K562 (cell line): ENCODE measurements at regions not wholly inside any gene's neighbourhood (a gene's known extent, or its start where the extent isn't known, plus 50 kb on each side); places are given as distances from the start of the nearest gene placed in this dataset.

Experiments
- ATAC-seq: fragments of 200-7000 bp; cut with Tn5 transposase; 3 replicates; pipeline ENCODE4 v1.9.1; 2020; ENCODE audit warnings: moderate library complexity
- BruUV-seq: library from RNA; stranded (reverse); fragments of 400-500 nt; replicated peaks from 2 replicates; lab custom pipeline; 2021; lab: Mats Ljungman, UMichigan
- CTCF ChIA-PET: fragments of 300-600 bp; formaldehyde crosslinking; extraction: SDS; loops from one replicate; lab custom pipeline; 2021; ENCODE audit warnings: low intra/inter-chr PET ratio; lab: Yijun Ruan, JAX
- POLR2A ChIA-PET: fragments of 300-600, 350-650 bp; sonication (Branson Sonifier 250); formaldehyde crosslinking; extraction: SDS; loops from one replicate; lab custom pipeline; 2021; ENCODE audit warnings: antibody characterized with exemption, inconsistent platforms; lab: Yijun Ruan, JAX
- DNase-seq, 4 experiments: peaks; one replicate each; pipeline versions ENCODE4 v3.0.0 to v3.0.0-alpha.2; 2011 to 2018; ENCODE audit warnings: low spot score in 3 of 4, mixed read lengths in 3 of 4; ENCODE audit errors: extremely low read depth in 1 of 4
- FAIRE-seq: peaks from 2 replicates; lab custom pipeline; 2011; peaks lifted over from hg19 to GRCh38; lab: Jason Lieb, UNC
- H2AFZ ChIP-seq: 2 replicates; pipeline ENCODE4 v1.6.0; 2011; ENCODE audit warnings: low read depth, low read length, control low read depth, inconsistent platforms
- H3K27ac ChIP-seq: fragments of 200-600 bp; 3 replicates; pipeline ENCODE4 v1.8.0; 2011; ENCODE audit warnings: low read depth, mild to moderate bottlenecking, control low read depth, inconsistent platforms, low read length, moderate library complexity, mixed read lengths; ENCODE audit errors: extremely low read depth
- H3K27me3 ChIP-seq, 2 experiments: fragments of 300-600 bp in 1 of 2; 2 replicates in 1 of 2; 3 replicates in 1 of 2; pipeline versions ENCODE4 v1.6.0 to v1.8.0; 2011; ENCODE audit warnings: inconsistent platforms in 2 of 2, low read length in 2 of 2, mild to moderate bottlenecking in 1 of 2, mixed read lengths in 1 of 2, moderate library complexity in 1 of 2; ENCODE audit not compliant: control insufficient read depth in 2 of 2, insufficient read depth in 2 of 2
- H3K36me3 ChIP-seq: fragments of 300-600 bp; 3 replicates; pipeline ENCODE4 v1.8.0; 2011; ENCODE audit warnings: mild to moderate bottlenecking, low read length, inconsistent platforms; ENCODE audit not compliant: control insufficient read depth, insufficient read depth
- H3K4me1 ChIP-seq, 2 experiments: fragments of 200-600 bp in 1 of 2; replicated peaks in 1 of 2; 2 replicates in 1 of 2; 3 replicates in 1 of 2; pipeline versions ENCODE4 v1.5.1 to v1.8.0; 2011; ENCODE audit warnings: inconsistent platforms in 2 of 2, low read length in 2 of 2, mild to moderate bottlenecking in 1 of 2, mixed read lengths in 1 of 2, moderate library complexity in 1 of 2; ENCODE audit not compliant: control insufficient read depth in 2 of 2, insufficient read depth in 2 of 2
- H3K4me2 ChIP-seq: 2 replicates; pipeline ENCODE4 v1.6.1; 2011; ENCODE audit warnings: low read length, control low read depth, inconsistent platforms, mixed read lengths; ENCODE audit not compliant: insufficient read depth
- H3K4me3 ChIP-seq: fragments of 200-600 bp; sonication (generic), shearing (Covaris generic); 2 replicates; pipeline ENCODE4 v1.5.1; 2016; ENCODE audit warnings: control low read depth, inconsistent platforms
- H3K79me2 ChIP-seq: fragments of 200-600 bp; 3 replicates; pipeline ENCODE4 v1.8.0; 2011; ENCODE audit warnings: low read length, inconsistent platforms; ENCODE audit not compliant: control insufficient read depth, insufficient read depth
- H3K9ac ChIP-seq, 2 experiments: 2 replicates each; pipeline versions ENCODE4 v1.6.0 to v1.6.1; 2011; ENCODE audit warnings: low read depth in 2 of 2, low read length in 2 of 2, control low read depth in 1 of 2, inconsistent platforms in 1 of 2, mild to moderate bottlenecking in 1 of 2, mixed read lengths in 1 of 2; ENCODE audit not compliant: insufficient read depth in 1 of 2
- H3K9me1 ChIP-seq: one replicate; pipeline ENCODE4 v1.6.0; 2011; ENCODE audit warnings: inconsistent platforms, mild to moderate bottlenecking, low read length, moderate library complexity; ENCODE audit not compliant: control insufficient read depth, insufficient read depth
- H3K9me3 ChIP-seq: replicated peaks from 2 replicates; pipeline ENCODE4 v1.5.1; 2011; ENCODE audit warnings: low read depth, low read length, inconsistent platforms; ENCODE audit not compliant: control insufficient read depth, insufficient read depth
- H4K20me1 ChIP-seq: replicated peaks from 2 replicates; pipeline ENCODE4 v1.6.1; 2011; ENCODE audit warnings: low read length, inconsistent platforms, mixed read lengths; ENCODE audit not compliant: control insufficient read depth, insufficient read depth
- BCOR ChIP-seq: fragments of 450-650 bp; IDR thresholded peaks from 2 replicates; pipeline ENCODE4 v1.6.1; 2016
- CHD2 ChIP-seq: IDR thresholded peaks from 2 replicates; pipeline ENCODE4 v1.6.1; 2011; ENCODE audit warnings: low read depth, low read length
- EP300 ChIP-seq: IDR thresholded peaks from 2 replicates; pipeline ENCODE4 v1.6.1; 2012; ENCODE audit warnings: low read length, improper control_type of control experiment
- JUNB ChIP-seq: fragments of 450-650 bp; formaldehyde crosslinking; conservative IDR thresholded peaks from 2 replicates; pipeline ENCODE4 v1.4.0; 2020; ENCODE audit warnings: mild to moderate bottlenecking
- MEIS2 ChIP-seq: fragments of 450-650 bp; IDR thresholded peaks from 2 replicates; pipeline ENCODE4 v1.6.1; 2014; ENCODE audit warnings: mild to moderate bottlenecking; ENCODE audit not compliant: partially characterized antibody
- MXI1 ChIP-seq: IDR thresholded peaks from 2 replicates; pipeline ENCODE4 v1.6.1; 2011; ENCODE audit warnings: low read depth, mild to moderate bottlenecking, improper control_type of control experiment, low read length
- NFYB ChIP-seq: IDR thresholded peaks from 2 replicates; pipeline ENCODE4 v1.6.1; 2011; ENCODE audit warnings: mild to moderate bottlenecking, moderate library complexity; ENCODE audit not compliant: insufficient read length; ENCODE audit errors: extremely low read depth
- NR2C2 ChIP-seq, 2 experiments: fragments of 200-800 bp in 1 of 2; sonication (Bioruptor generic) in 1 of 2; sonication (generic) in 1 of 2; formaldehyde crosslinking in 1 of 2; IDR thresholded peaks; 2 replicates each; pipeline versions ENCODE4 v1.6.1 to v1.8.0; 2016 to 2022; ENCODE audit warnings: mild to moderate bottlenecking in 1 of 2, missing compliant biosample characterization in 1 of 2, missing genetic modification characterization in 1 of 2, missing genetic modification reagents in 1 of 2
- NR3C1 ChIP-seq: sonication (generic); formaldehyde crosslinking; IDR thresholded peaks from 2 replicates; pipeline ENCODE4 v1.8.1; 2022; ENCODE audit warnings: missing genetic modification reagents
- PKNOX1 ChIP-seq: fragments of 450-650 bp; IDR thresholded peaks from 2 replicates; pipeline ENCODE4 v1.6.1; 2016
- U2AF1 ChIP-seq: fragments of 200-400 bp; formaldehyde crosslinking; optimal IDR thresholded peaks from 2 replicates; pipeline ENCODE3; 2017; ENCODE audit warnings: mild to moderate bottlenecking, low read depth, low read length, moderate library complexity
- ZNF143 ChIP-seq: sonication (generic); formaldehyde crosslinking; IDR thresholded peaks from 2 replicates; pipeline ENCODE4 v1.9.0; 2022; ENCODE audit warnings: mild to moderate bottlenecking, missing genetic modification reagents
- ZNF146 ChIP-seq: IDR thresholded peaks from one replicate; pipeline ENCODE4 v1.6.1; 2018; ENCODE audit warnings: missing compliant biosample characterization; ENCODE audit not compliant: unreplicated experiment
- ZNF174 ChIP-seq: fragments of 250-450 bp; sonication (Bioruptor Pico); IDR thresholded peaks from 2 replicates; pipeline ENCODE4 v1.4.0; 2020; ENCODE audit warnings: mild to moderate bottlenecking
- ZNF384 ChIP-seq: IDR thresholded peaks from 2 replicates; pipeline ENCODE4 v1.6.1; 2012; ENCODE audit warnings: low read depth, low read length, improper control_type of control experiment
- WGBS: fragments of 100-300 bp; shearing (Covaris generic); methylation state at CpG from one replicate; pipeline ENCODE4 v1.1.6; 2016; ENCODE audit warnings: low coverage, mixed read lengths; ENCODE audit not compliant: insufficient coverage; ENCODE audit errors: missing lambda C conversion rate; 5-methylcytosine and 5-hydroxymethylcytosine counted together
- in situ Hi-C: fragments of 300-500 bp; cut with MboI; formaldehyde crosslinking; loops from 4 replicates; pipeline ENCODE4 v1.15.0; 2018; ENCODE audit warnings: inconsistent platforms, mixed read lengths
- intact Hi-C: fragments of 100-400 bp; cut with micrococcal nuclease; formaldehyde crosslinking; loops from 2 replicates; pipeline ENCODE4 v1.14.2; 2022
- TF ChIP-seq, protein P1 (sequence below): IDR thresholded peaks from 3 replicates; pipeline ENCODE4 v1.6.1; 2011; ENCODE audit warnings: borderline replicate concordance, mild to moderate bottlenecking; ENCODE audit not compliant: insufficient read length, insufficient read depth

DNA sequence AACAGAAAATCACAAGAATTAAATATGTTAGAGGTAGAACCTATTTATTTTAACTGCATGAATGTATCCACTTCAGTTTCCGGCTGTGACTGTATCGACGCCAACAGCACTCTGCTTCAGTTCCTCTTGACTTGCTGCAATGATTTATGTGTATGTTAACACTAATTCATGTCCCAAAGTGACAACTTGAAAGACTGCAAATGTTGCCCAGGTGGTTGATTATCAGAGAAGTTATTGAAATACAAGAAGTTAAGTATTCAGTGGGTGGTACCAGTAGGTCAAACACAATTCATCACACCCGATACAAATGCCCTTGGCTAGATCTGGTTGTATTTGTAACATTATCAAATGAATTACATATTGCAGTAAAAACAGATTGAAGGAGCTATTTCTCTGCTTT lies 622.7 kb upstream of the CDH18 start:
- POLR2A ChIA-PET: no interaction called here

DNA sequence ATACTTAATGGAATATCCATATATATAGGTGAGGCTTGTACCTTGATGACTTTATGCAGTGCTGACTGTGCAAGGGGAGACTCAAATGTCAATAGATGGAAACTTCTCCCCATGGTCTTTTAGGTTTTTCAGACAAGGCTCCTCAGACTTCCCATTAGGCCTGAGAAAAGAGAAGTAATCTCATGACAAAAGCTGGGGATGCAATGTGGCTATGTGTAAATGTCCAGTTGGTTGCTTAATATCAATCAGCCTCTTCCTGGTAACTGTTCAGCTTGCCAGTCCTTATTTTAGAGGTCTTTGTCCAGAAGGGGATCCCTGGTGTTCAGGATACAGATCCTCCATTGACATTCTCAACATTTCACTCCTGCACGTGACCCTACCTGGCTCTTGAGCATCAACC lies 621.1 kb upstream of the CDH18 start:
- Histone ChIP-seq H3K4me3 (no peak overlapping the region), H3K27me3 (no peaks in the 10 kb centered on the region), H3K9me1 (no peaks in the 10 kb centered on the region), H4K20me1 (no peaks in the 10 kb centered on the region), H3K79me2 (no peaks in the 10 kb centered on the region), H3K4me1 (no peaks in the 10 kb centered on the region), H3K9me3 (no peaks in the 10 kb centered on the region; the same call in 1 of the 2 replicates), H3K4me2 (no peak overlapping the region), H2AFZ (no peak overlapping the region), H3K36me3 (no peaks in the 10 kb centered on the region), H3K9ac (no peak overlapping the region), H3K27ac (no peak overlapping the region)
- no TSS peak for BruUV-seq
- intact Hi-C loops: no loop called here
- POLR2A ChIA-PET: no interaction called here
- DNase-seq (no peak), FAIRE-seq (no peak), ATAC-seq (no peak)
- WGBS: 12% methylated on average over 1 of the region's 1 CpG
- CTCF ChIA-PET: no interaction called here
- in situ Hi-C loops: no loop called here
- TF ChIP-seq ZNF143 (no peak), BCOR (no peak), ZNF384 (no peak), U2AF1 (no peak), EP300 (no peak), ZNF146 (no peak), NR3C1 (CRISPR knock-in tag) (no peak), CHD2 (no peak), NR2C2 (CRISPR knock-in tag; IDR thresholded peaks at IDR 0.05) (no peak), NR2C2 (tag; IDR thresholded peaks at IDR 0.05) (no peak), NFYB (no peak), ZNF174 (no peak), JUNB (no peak)
- TF ChIP-seq, protein P1, sequence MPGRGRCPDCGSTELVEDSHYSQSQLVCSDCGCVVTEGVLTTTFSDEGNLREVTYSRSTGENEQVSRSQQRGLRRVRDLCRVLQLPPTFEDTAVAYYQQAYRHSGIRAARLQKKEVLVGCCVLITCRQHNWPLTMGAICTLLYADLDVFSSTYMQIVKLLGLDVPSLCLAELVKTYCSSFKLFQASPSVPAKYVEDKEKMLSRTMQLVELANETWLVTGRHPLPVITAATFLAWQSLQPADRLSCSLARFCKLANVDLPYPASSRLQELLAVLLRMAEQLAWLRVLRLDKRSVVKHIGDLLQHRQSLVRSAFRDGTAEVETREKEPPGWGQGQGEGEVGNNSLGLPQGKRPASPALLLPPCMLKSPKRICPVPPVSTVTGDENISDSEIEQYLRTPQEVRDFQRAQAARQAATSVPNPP: no peak

More for the DNA sequence above, 622.7 kb upstream of the CDH18 start:
- TF ChIP-seq PKNOX1 (peak; percentile 25; the same call in 1 of the 2 replicates), MXI1 (no peak), MEIS2 (peak; percentile 71)
- no peak overlapping the region for H3K4me2 ChIP-seq
- FAIRE-seq: no peak
- no TSS peak for BruUV-seq
- no peak overlapping the region for H3K27ac ChIP-seq
- H3K9me3 ChIP-seq: no peaks in the 10 kb centered on the region; the same call in 1 of the 2 replicates
- H3K4me1 ChIP-seq: no peaks in the 10 kb centered on the region
- H3K9ac ChIP-seq: no peak overlapping the region
- ATAC-seq: no peak
- DNase-seq: no peak
- intact Hi-C loops: no loop called here
- CTCF ChIA-PET: no interaction called here
- no peaks in the 10 kb centered on the region for H3K27me3 ChIP-seq
- no peaks in the 10 kb centered on the region for H3K79me2 ChIP-seq
- H3K36me3 ChIP-seq: no peaks in the 10 kb centered on the region
- H3K9me1 ChIP-seq: no peaks in the 10 kb centered on the region
- H2AFZ ChIP-seq: no peak overlapping the region
- 0% methylated on average over 4 of the region's 4 CpGs for WGBS
- no peak overlapping the region for H3K4me3 ChIP-seq
- in situ Hi-C loops: no loop called here
- no peaks in the 10 kb centered on the region for H4K20me1 ChIP-seq
